HCT116 (cell line): ENCODE measurements at regions not wholly inside any gene's neighbourhood (a gene's known extent, or its start where the extent isn't known, plus 50 kb on each side); places are given as distances from the start of the nearest gene placed in this dataset.

ENCODE experiments used
- ATAC-seq: fragments of 200-7000 bp; cut with Tn5 transposase; 2 replicates; pipeline ENCODE4 v1.9.1; 2020; ENCODE audit warnings: mild to moderate bottlenecking, moderate library complexity
- BruUV-seq: library from RNA; stranded (reverse); fragments of 400-500 nt; replicated peaks from 2 replicates; lab custom pipeline; 2021; lab: Mats Ljungman, UMichigan
- CTCF ChIA-PET: fragments of 300-600 bp; sonication (Branson Sonifier 250); formaldehyde crosslinking; loops from one replicate; lab custom pipeline; 2021; ENCODE audit warnings: antibody characterized with exemption; lab: Charles Lee
- POLR2A ChIA-PET: fragments of 300-600, 350-600 bp; sonication (Branson Sonifier 250); formaldehyde crosslinking; loops from one replicate; lab custom pipeline; 2021; ENCODE audit warnings: antibody characterized with exemption; lab: Charles Lee
- RAD21 ChIA-PET, 2 experiments: fragments of 300-600 bp; sonication (Branson Sonifier 250); formaldehyde crosslinking; loops; one replicate each; lab custom pipeline; 2023; ENCODE audit warnings: low total read pairs in 2 of 2; ENCODE audit not compliant: uncharacterized antibody in 2 of 2, unreplicated experiment in 2 of 2, low non-redundant PET in 1 of 2; lab: Charles Lee
- DNase-seq: peaks from one replicate; pipeline ENCODE4 v3.0.0-alpha.2; 2010; ENCODE audit warnings: low read depth, low spot score
- H2AFZ ChIP-seq: fragments of 200-600 bp; shearing (Covaris generic), sonication (generic); 2 replicates; pipeline ENCODE4 v1.6.1; 2017; ENCODE audit warnings: low read depth, mixed run types, mixed read lengths, antibody characterized with exemption, low read length; ENCODE audit not compliant: poor library complexity, severe bottlenecking
- H3K27ac ChIP-seq: 2 replicates; pipeline ENCODE4 v1.5.1; 2012; ENCODE audit warnings: low read depth, low read length
- H3K27me3 ChIP-seq: fragments of 200-600 bp; sonication (generic); 2 replicates; pipeline ENCODE4 v1.6.1; 2016; ENCODE audit warnings: mixed run types, low read length, mixed read lengths; ENCODE audit not compliant: insufficient read depth
- H3K36me3 ChIP-seq, 2 experiments: fragments of 200-500 bp in 1 of 2; fragments of 200-600 bp in 1 of 2; sonication (Bioruptor generic) in 1 of 2; sonication (generic) in 1 of 2; 2 replicates each; pipeline versions ENCODE4 v1.5.1 to v1.6.1; 2014 to 2016; ENCODE audit warnings: low read length in 2 of 2, inconsistent platforms in 1 of 2, mixed read lengths in 1 of 2, mixed run types in 1 of 2; ENCODE audit not compliant: insufficient read depth in 2 of 2, control insufficient read depth in 1 of 2
- H3K4me1 ChIP-seq, 2 experiments: fragments of 200-600 bp in 1 of 2; sonication (generic) in 1 of 2; 2 replicates each; pipeline versions ENCODE4 v1.5.1 to v1.6.1; 2012 to 2017; ENCODE audit warnings: low read length in 2 of 2, inconsistent platforms in 1 of 2, mild to moderate bottlenecking in 1 of 2, mixed read lengths in 1 of 2, mixed run types in 1 of 2, moderate library complexity in 1 of 2; ENCODE audit not compliant: insufficient read depth in 2 of 2, control insufficient read depth in 1 of 2
- H3K4me2 ChIP-seq: fragments of 200-600 bp; sonication (generic); 2 replicates; pipeline ENCODE4 v1.6.1; 2017; ENCODE audit warnings: mixed run types, low read length, mixed read lengths
- H3K4me3 ChIP-seq, 2 experiments: fragments of 200-600 bp in 1 of 2; sonication (generic) in 1 of 2; replicated peaks in 1 of 2; 2 replicates each; pipeline ENCODE4 v1.5.1; 2011 to 2016; ENCODE audit warnings: low read length in 2 of 2, control low read depth in 1 of 2, low read depth in 1 of 2, mild to moderate bottlenecking in 1 of 2, mixed read lengths in 1 of 2, mixed run types in 1 of 2
- H3K79me2 ChIP-seq: fragments of 200-600 bp; sonication (generic); 2 replicates; pipeline ENCODE4 v1.6.1; 2017; ENCODE audit warnings: mild to moderate bottlenecking, mixed run types, low read length, moderate library complexity, mixed read lengths; ENCODE audit not compliant: insufficient read depth
- H3K9ac ChIP-seq: fragments of 200-600 bp; sonication (generic); 2 replicates; pipeline ENCODE4 v1.6.1; 2016; ENCODE audit warnings: low read length, mixed read lengths
- H3K9me2 ChIP-seq: fragments of 200-600 bp; sonication (generic), shearing (Covaris generic); 2 replicates; pipeline ENCODE4 v1.6.1; 2017; ENCODE audit warnings: mixed run types, mild to moderate bottlenecking, moderate library complexity; ENCODE audit not compliant: insufficient read depth
- H3K9me3 ChIP-seq, 2 experiments: fragments of 200-500 bp in 1 of 2; fragments of 200-600 bp in 1 of 2; sonication (Bioruptor generic) in 1 of 2; sonication (generic) in 1 of 2; 2 replicates each; pipeline ENCODE4 v1.6.1; 2014 to 2017; ENCODE audit warnings: low read length in 2 of 2, mixed read lengths in 2 of 2, inconsistent platforms in 1 of 2, low read depth in 1 of 2, mild to moderate bottlenecking in 1 of 2, mixed run types in 1 of 2, moderate library complexity in 1 of 2; ENCODE audit not compliant: control insufficient read depth in 1 of 2, insufficient read depth in 1 of 2
- H4K20me1 ChIP-seq: fragments of 200-600 bp; sonication (generic), shearing (Covaris generic); 2 replicates; pipeline ENCODE4 v1.6.1; 2017; ENCODE audit warnings: mixed run types, mild to moderate bottlenecking, moderate library complexity; ENCODE audit not compliant: insufficient read depth
- ATF3 ChIP-seq: IDR thresholded peaks from 2 replicates; pipeline ENCODE4 v1.6.1; 2012
- CBX3 ChIP-seq: IDR thresholded peaks from 2 replicates; pipeline ENCODE4 v1.6.1; 2012; ENCODE audit warnings: low read depth
- EGR1 ChIP-seq: IDR thresholded peaks from 2 replicates; pipeline ENCODE4 v1.6.1; 2012; ENCODE audit warnings: low read depth
- ELF1 ChIP-seq: IDR thresholded peaks from 2 replicates; pipeline ENCODE4 v1.6.1; 2012; ENCODE audit warnings: low read depth, borderline replicate concordance
- EZH2 ChIP-seq: fragments of 200-600 bp; sonication (generic); IDR thresholded peaks from 2 replicates; pipeline ENCODE4 v1.6.1; 2017; ENCODE audit warnings: antibody characterized with exemption, mixed run types
- EZH2phosphoT487 ChIP-seq: fragments of 200-600 bp; IDR thresholded peaks from 2 replicates; pipeline ENCODE4 v1.6.1; 2018; ENCODE audit warnings: antibody characterized with exemption, borderline replicate concordance
- JUND ChIP-seq: IDR thresholded peaks from 2 replicates; pipeline ENCODE4 v1.6.1; 2012
- POLR2A ChIP-seq: IDR thresholded peaks from 2 replicates; pipeline ENCODE4 v1.7.0; 2011; ENCODE audit warnings: borderline replicate concordance; ENCODE audit not compliant: insufficient read depth, insufficient read length; ENCODE audit errors: extremely low read depth
- RAD21 ChIP-seq: IDR thresholded peaks from 2 replicates; pipeline ENCODE4 v1.6.1; 2012; ENCODE audit warnings: low read depth, mild to moderate bottlenecking
- REST ChIP-seq: IDR thresholded peaks from 2 replicates; pipeline ENCODE4 v1.6.1; 2012; ENCODE audit warnings: low read depth
- SIN3A ChIP-seq: IDR thresholded peaks from 2 replicates; pipeline ENCODE4 v1.6.1; 2012; ENCODE audit warnings: low read depth
- TCF7L2 ChIP-seq: IDR thresholded peaks from 2 replicates; pipeline ENCODE4 v1.7.0; 2011; ENCODE audit warnings: borderline replicate concordance, inconsistent platforms; ENCODE audit not compliant: insufficient read depth, insufficient read length; ENCODE audit errors: extremely low read depth
- ZFX ChIP-seq: fragments of 450-650 bp; IDR thresholded peaks from 2 replicates; pipeline ENCODE4 v1.6.1; 2017
- ZNF274 ChIP-seq: fragments of 200-500 bp; sonication (Bioruptor generic); IDR thresholded peaks from 2 replicates; pipeline ENCODE4 v1.6.1; 2014; ENCODE audit warnings: mild to moderate bottlenecking, low read depth, low read length, inconsistent platforms
- intact Hi-C: fragments of 100-400 bp; cut with micrococcal nuclease; formaldehyde crosslinking; loops from 2 replicates; pipeline ENCODE4 v1.10.0; 2022
- TF ChIP-seq, protein P1 (sequence below): IDR thresholded peaks from 2 replicates; pipeline ENCODE4 v1.6.1; 2012
- TF ChIP-seq, protein P2 (sequence below): IDR thresholded peaks from 2 replicates; pipeline ENCODE4 v1.6.1; 2011; ENCODE audit warnings: mild to moderate bottlenecking, low read length, moderate library complexity; ENCODE audit not compliant: insufficient replicate concordance; ENCODE audit errors: extremely low read depth

DNA sequence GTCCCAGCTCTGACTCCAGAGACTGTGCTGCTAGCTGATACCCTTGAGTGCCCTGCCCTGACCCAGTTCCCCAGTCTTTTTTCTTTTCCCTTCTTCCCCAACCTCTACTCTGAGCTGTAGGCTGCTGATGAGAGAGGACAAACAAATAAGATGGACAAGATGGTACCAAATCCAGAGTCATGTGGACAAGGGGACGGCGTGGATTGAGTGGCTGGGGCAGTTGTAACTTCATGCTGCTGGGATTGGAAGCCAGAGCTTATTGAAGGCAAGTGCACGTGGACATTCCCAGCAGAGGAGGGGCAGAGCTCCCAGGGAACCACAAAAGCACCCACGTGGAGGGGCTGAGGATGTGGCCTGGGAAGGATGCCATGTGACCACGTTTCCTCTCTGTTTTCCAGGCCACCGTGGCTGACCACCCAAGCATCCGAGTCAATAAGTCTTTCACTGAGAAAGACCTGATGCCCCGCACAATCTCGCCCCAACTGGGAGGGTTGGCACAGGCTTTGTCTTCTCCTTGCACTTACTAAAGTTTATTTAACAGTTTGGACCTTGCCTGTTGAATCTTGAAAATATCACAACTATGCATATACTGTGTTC is 323.3 kb upstream of the ZNF507 start:
- H3K27me3 ChIP-seq, result no peaks in the 10 kb centered on the region
- ATAC-seq, result no peak
- intact Hi-C loops, result no loop called here
- no peak overlapping the region for H3K4me3 ChIP-seq
- CTCF ChIA-PET, result no interaction called here
- no peak overlapping the region for H3K4me2 ChIP-seq
- no peaks in the 10 kb centered on the region for H3K9me2 ChIP-seq
- H3K36me3 ChIP-seq, result no peaks in the 10 kb centered on the region
- no peak overlapping the region for H2AFZ ChIP-seq
- peaks cover 0 to 44% of the 10 kb centered on the region in 2 experiments; a peak in 2 of 4 replicates for H3K9me3 ChIP-seq
- RAD21 ChIA-PET, result no interaction called here
- H3K27ac ChIP-seq, result no peak overlapping the region
- POLR2A ChIA-PET, result no interaction called here
- TF ChIP-seq, protein P1, sequence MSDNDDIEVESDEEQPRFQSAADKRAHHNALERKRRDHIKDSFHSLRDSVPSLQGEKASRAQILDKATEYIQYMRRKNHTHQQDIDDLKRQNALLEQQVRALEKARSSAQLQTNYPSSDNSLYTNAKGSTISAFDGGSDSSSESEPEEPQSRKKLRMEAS, result no peak
- TF ChIP-seq, protein P2, sequence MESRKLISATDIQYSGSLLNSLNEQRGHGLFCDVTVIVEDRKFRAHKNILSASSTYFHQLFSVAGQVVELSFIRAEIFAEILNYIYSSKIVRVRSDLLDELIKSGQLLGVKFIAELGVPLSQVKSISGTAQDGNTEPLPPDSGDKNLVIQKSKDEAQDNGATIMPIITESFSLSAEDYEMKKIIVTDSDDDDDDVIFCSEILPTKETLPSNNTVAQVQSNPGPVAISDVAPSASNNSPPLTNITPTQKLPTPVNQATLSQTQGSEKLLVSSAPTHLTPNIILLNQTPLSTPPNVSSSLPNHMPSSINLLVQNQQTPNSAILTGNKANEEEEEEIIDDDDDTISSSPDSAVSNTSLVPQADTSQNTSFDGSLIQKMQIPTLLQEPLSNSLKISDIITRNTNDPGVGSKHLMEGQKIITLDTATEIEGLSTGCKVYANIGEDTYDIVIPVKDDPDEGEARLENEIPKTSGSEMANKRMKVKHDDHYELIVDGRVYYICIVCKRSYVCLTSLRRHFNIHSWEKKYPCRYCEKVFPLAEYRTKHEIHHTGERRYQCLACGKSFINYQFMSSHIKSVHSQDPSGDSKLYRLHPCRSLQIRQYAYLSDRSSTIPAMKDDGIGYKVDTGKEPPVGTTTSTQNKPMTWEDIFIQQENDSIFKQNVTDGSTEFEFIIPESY, result no peak
- TF ChIP-seq RAD21, result no peak
- no peak for TF ChIP-seq ZNF274
- TF ChIP-seq SIN3A, result no peak
- TF ChIP-seq TCF7L2, result no peak
- TF ChIP-seq REST, result no peak
- no peak for TF ChIP-seq EZH2phosphoT487
- TF ChIP-seq CBX3, result no peak
- TF ChIP-seq EGR1, result no peak
- TF ChIP-seq ELF1, result no peak
- no peak for TF ChIP-seq JUND
- TF ChIP-seq EZH2, result no peak
- no peak for TF ChIP-seq POLR2A
- no peak for TF ChIP-seq ATF3
- TF ChIP-seq ZFX, result no peak
- H3K4me1 ChIP-seq, result no peaks in the 10 kb centered on the region
- no TSS peak for BruUV-seq
- H3K79me2 ChIP-seq, result no peaks in the 10 kb centered on the region
- H4K20me1 ChIP-seq, result no peaks in the 10 kb centered on the region
- DNase-seq, result no peak
- H3K9ac ChIP-seq, result no peak overlapping the region
